ENCODE measurements at regions not wholly inside any gene's neighbourhood (a gene's known extent, or its start where the extent isn't known, plus 50 kb on each side); places are given as distances from the start of the nearest gene placed in this dataset.
"Not testable (repeated sequence)": the region's sequence is repeated elsewhere in the genome, so short reads cannot be mapped to it uniquely, and the experiment has no call there.

DNA sequence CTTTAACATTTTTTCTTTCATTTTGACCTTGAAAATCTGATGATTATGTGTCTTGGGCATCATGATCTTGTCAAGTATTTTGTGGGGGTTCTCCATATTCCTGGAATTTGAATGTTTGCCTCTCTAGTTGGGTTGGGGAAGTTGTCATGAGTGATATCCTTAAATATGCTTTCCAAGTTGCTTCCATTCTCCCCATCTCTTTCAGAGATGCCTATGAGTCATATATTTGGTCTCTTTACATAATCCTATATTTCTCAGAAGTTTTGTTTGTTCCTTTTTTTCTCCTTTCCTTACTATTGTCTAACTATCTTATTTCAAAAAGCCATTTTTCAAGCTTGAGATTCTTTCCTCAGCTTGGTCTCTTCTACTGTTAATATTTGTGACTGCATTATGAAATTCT lies 69.0 kb upstream of the CCDC80 start:
- no peak overlapping the region for H3K27ac Mint-ChIP-seq
- H3K4me3 ChIP-seq (ENCODE audit: control insufficient read depth in 1 of 2, extremely low read depth in 1 of 2, low read length in 1 of 2) = no peak overlapping the region
- H3K36me3 ChIP-seq (ENCODE audit: control insufficient read depth in 2 of 2, extremely low read depth in 1 of 2, insufficient read depth in 1 of 2, low read length in 1 of 2) = no peaks in the 10 kb centered on the region
- H3K27ac ChIP-seq (ENCODE audit: low read length) = no peak overlapping the region
- H3K4me3 Mint-ChIP-seq = no peak overlapping the region
- H3K9me3 Mint-ChIP-seq = peaks cover 4 to 18% (median 10%) of the 10 kb centered on the region in 3 donors
- ChIA-PET POLR2A (no interaction called here), CTCF (no interaction called here)
- no peaks in the 10 kb centered on the region for H3K4me1 Mint-ChIP-seq
- no peaks in the 10 kb centered on the region for H3K9me3 ChIP-seq
- DNase-seq = no peak
- no peak for ATAC-seq (replicated peaks in 1 of 4)
- H3K27me3 ChIP-seq (replicated peaks in 1 of 2; ENCODE audit: control insufficient read depth in 2 of 2, extremely low read depth in 1 of 2, insufficient read depth in 2 of 2, low read length in 1 of 2) = no peaks in the 10 kb centered on the region
- H3K4me1 ChIP-seq (ENCODE audit: control insufficient read depth in 1 of 2, extremely low read depth in 1 of 2, insufficient read depth in 2 of 2, low read length in 2 of 2) = no peaks in the 10 kb centered on the region
- H3K36me3 Mint-ChIP-seq = no peaks in the 10 kb centered on the region
- peaks cover 3 to 18% of the 10 kb centered on the region in 2 donors for H3K27me3 Mint-ChIP-seq

- Histone ChIP-seq H3K9me3 (no peaks in the 10 kb centered on the region), H3K4me3 (ENCODE audit: control insufficient read depth in 1 of 2, extremely low read depth in 1 of 2, low read length in 1 of 2) (no peak overlapping the region), H3K36me3 (ENCODE audit: control insufficient read depth in 2 of 2, extremely low read depth in 1 of 2, insufficient read depth in 1 of 2, low read length in 1 of 2) (no peaks in the 10 kb centered on the region), H3K27ac (ENCODE audit: low read length) (no peak overlapping the region), H3K4me1 (ENCODE audit: control insufficient read depth in 1 of 2, extremely low read depth in 1 of 2, insufficient read depth in 2 of 2, low read length in 2 of 2) (no peaks in the 10 kb centered on the region), H3K27me3 (replicated peaks in 1 of 2; ENCODE audit: control insufficient read depth in 2 of 2, extremely low read depth in 1 of 2, insufficient read depth in 2 of 2, low read length in 1 of 2) (no peaks in the 10 kb centered on the region)
- DNase-seq = no peak
- ChIA-PET POLR2A (no interaction called here), CTCF (no interaction called here)
- 100% methylated on average over 1 of the region's 4 CpGs for WGBS (ENCODE audit: insufficient coverage)
- ATAC-seq (replicated peaks in 1 of 4) = no peak
- H3K27ac Mint-ChIP-seq = no peak overlapping the region
- no peaks in the 10 kb centered on the region for H3K4me1 Mint-ChIP-seq
- H3K9me3 Mint-ChIP-seq = no peaks in the 10 kb centered on the region
- peaks cover 2 to 19% of the 10 kb centered on the region in 2 donors for H3K27me3 Mint-ChIP-seq
- H3K4me3 Mint-ChIP-seq = no peak overlapping the region
- peaks cover 3% of the 10 kb centered on the region for H3K36me3 Mint-ChIP-seq
These were observed 58.6 kb upstream of the CCDC80 start for GRCh38 chr3:112699436-112699978.

GRCh38 chr3:112698442-112698841 lies 57.5 kb upstream of the CCDC80 start:
- H3K36me3 Mint-ChIP-seq; H3K4me1 ChIP-seq (ENCODE audit: control insufficient read depth in 1 of 2, extremely low read depth in 1 of 2, insufficient read depth in 2 of 2, low read length in 2 of 2); CTCF ChIA-PET; POLR2A ChIA-PET; H3K27ac Mint-ChIP-seq; H3K9me3 ChIP-seq; H3K4me1 Mint-ChIP-seq; H3K36me3 ChIP-seq (ENCODE audit: control insufficient read depth in 2 of 2, extremely low read depth in 1 of 2, insufficient read depth in 1 of 2, low read length in 1 of 2); H3K27ac ChIP-seq (ENCODE audit: low read length); ATAC-seq (replicated peaks in 1 of 4); H3K9me3 Mint-ChIP-seq; DNase-seq; H3K4me3 ChIP-seq (ENCODE audit: control insufficient read depth in 1 of 2, extremely low read depth in 1 of 2, low read length in 1 of 2); H3K4me3 Mint-ChIP-seq; H3K27me3 ChIP-seq (replicated peaks in 1 of 2; ENCODE audit: control insufficient read depth in 2 of 2, extremely low read depth in 1 of 2, insufficient read depth in 2 of 2, low read length in 1 of 2): not testable (repeated sequence)
- peaks cover 0 to 12% of the 10 kb centered on the region in 2 donors for H3K27me3 Mint-ChIP-seq
- 100% methylated on average over 1 of the region's 2 CpGs for WGBS (ENCODE audit: insufficient coverage)

DNA sequence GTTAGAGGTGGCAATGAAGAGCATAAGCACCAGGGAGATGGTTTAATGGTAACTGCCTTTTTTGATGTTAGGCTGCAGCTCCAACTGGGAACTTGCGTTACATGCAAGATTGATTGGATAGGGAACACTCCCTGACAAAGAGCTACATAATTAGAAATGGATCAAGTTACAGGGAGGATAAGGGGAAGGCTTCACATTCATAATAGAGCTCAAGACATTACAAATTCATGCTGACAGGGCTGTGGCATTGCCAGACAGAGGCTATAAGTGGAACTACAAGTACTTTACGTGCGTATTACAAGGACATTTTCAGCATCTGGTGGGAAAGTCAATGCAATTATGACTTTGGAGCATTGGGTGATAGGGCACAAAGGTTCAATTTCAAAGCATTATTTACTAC lies 55.3 kb upstream of the CCDC80 start:
- POLR2A ChIA-PET = interaction anchor here in 1 of 2 donors (0.7 kb wide), 1 partner anchor 212 kb away, joined by 3 read pairs; no protein-coding TSS in a partner anchor

GRCh38 chr3:112695377-112696108 lies 54.6 kb upstream of the CCDC80 start:
- H3K4me1 Mint-ChIP-seq; H3K27me3 ChIP-seq (replicated peaks in 1 of 2; ENCODE audit: control insufficient read depth in 2 of 2, extremely low read depth in 1 of 2, insufficient read depth in 2 of 2, low read length in 1 of 2); H3K4me3 ChIP-seq (ENCODE audit: control insufficient read depth in 1 of 2, extremely low read depth in 1 of 2, low read length in 1 of 2); H3K27ac ChIP-seq (ENCODE audit: low read length); H3K27ac Mint-ChIP-seq; H3K4me1 ChIP-seq (ENCODE audit: control insufficient read depth in 1 of 2, extremely low read depth in 1 of 2, insufficient read depth in 2 of 2, low read length in 2 of 2); H3K36me3 ChIP-seq (ENCODE audit: control insufficient read depth in 2 of 2, extremely low read depth in 1 of 2, insufficient read depth in 1 of 2, low read length in 1 of 2); H3K27me3 Mint-ChIP-seq; ATAC-seq (replicated peaks in 1 of 4); DNase-seq; H3K9me3 Mint-ChIP-seq; H3K36me3 Mint-ChIP-seq; CTCF ChIA-PET; H3K4me3 Mint-ChIP-seq; H3K9me3 ChIP-seq: not testable (repeated sequence)
- POLR2A ChIA-PET = interaction anchor here (0.7 kb wide), 2 partner anchors 213 to 1535 kb away, joined by 3 to 4 read pairs; no protein-coding TSS in a partner anchor
- WGBS (ENCODE audit: insufficient coverage) = no CpG with 5 or more reads among the region's 3 CpGs

More for the DNA sequence above, 55.3 kb upstream of the CCDC80 start:
- H3K4me3 ChIP-seq (ENCODE audit: control insufficient read depth in 1 of 2, extremely low read depth in 1 of 2, low read length in 1 of 2); H3K9me3 ChIP-seq; H3K9me3 Mint-ChIP-seq; H3K4me3 Mint-ChIP-seq; H3K27me3 Mint-ChIP-seq; ATAC-seq (replicated peaks in 1 of 4); H3K4me1 ChIP-seq (ENCODE audit: control insufficient read depth in 1 of 2, extremely low read depth in 1 of 2, insufficient read depth in 2 of 2, low read length in 2 of 2); H3K27ac Mint-ChIP-seq; DNase-seq; H3K27ac ChIP-seq (ENCODE audit: low read length); H3K4me1 Mint-ChIP-seq; CTCF ChIA-PET; H3K36me3 Mint-ChIP-seq; H3K36me3 ChIP-seq (ENCODE audit: control insufficient read depth in 2 of 2, extremely low read depth in 1 of 2, insufficient read depth in 1 of 2, low read length in 1 of 2); H3K27me3 ChIP-seq (replicated peaks in 1 of 2; ENCODE audit: control insufficient read depth in 2 of 2, extremely low read depth in 1 of 2, insufficient read depth in 2 of 2, low read length in 1 of 2): not testable (repeated sequence)
- WGBS (ENCODE audit: insufficient coverage) = no CpG with 5 or more reads among the region's 3 CpGs

DNA sequence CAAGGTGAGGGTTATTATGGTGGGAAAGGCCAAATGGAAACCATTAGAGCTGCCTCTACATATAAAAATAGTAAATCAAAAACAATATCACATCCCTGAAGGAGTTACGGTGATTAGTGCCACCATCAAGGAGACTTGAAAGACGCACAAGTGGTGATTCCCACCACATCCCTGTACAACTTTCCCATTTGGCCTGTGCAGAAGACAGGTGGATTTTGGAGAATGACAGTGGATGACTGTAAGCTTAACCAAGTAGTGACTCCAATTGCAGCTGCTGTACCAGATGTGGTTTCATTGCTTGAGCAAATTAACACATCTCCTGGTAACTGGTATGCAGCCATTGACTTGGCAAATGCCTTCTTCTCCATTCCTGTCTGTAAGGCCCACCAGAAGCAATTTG lies 54.0 kb upstream of the CCDC80 start:
- H3K9me3 Mint-ChIP-seq; ATAC-seq (replicated peaks in 1 of 4); H3K4me1 Mint-ChIP-seq; H3K9me3 ChIP-seq; POLR2A ChIA-PET; H3K4me1 ChIP-seq (ENCODE audit: control insufficient read depth in 1 of 2, extremely low read depth in 1 of 2, insufficient read depth in 2 of 2, low read length in 2 of 2); H3K27ac Mint-ChIP-seq; H3K4me3 Mint-ChIP-seq; H3K4me3 ChIP-seq (ENCODE audit: control insufficient read depth in 1 of 2, extremely low read depth in 1 of 2, low read length in 1 of 2); H3K27me3 Mint-ChIP-seq; H3K36me3 Mint-ChIP-seq; H3K36me3 ChIP-seq (ENCODE audit: control insufficient read depth in 2 of 2, extremely low read depth in 1 of 2, insufficient read depth in 1 of 2, low read length in 1 of 2); H3K27me3 ChIP-seq (replicated peaks in 1 of 2; ENCODE audit: control insufficient read depth in 2 of 2, extremely low read depth in 1 of 2, insufficient read depth in 2 of 2, low read length in 1 of 2); DNase-seq; H3K27ac ChIP-seq (ENCODE audit: low read length): not testable (repeated sequence)
- no CpG with 5 or more reads among the region's 2 CpGs for WGBS (ENCODE audit: insufficient coverage)
- CTCF ChIA-PET = interaction anchor here in 1 of 2 donors (0.6 kb wide), 1 partner anchor 59 kb away, joined by 3 read pairs; no protein-coding TSS in a partner anchor

Measured in T-cell (primary cell).